ENCODE measurements at regions not wholly inside any gene's neighbourhood (a gene's known extent, or its start where the extent isn't known, plus 50 kb on each side); places are given as distances from the start of the nearest gene placed in this dataset.

GRCh38 chr12:115846516-115846915, 431.0 kb downstream of the MED13L start:
- TF ChIP-seq RFX5 (IDR thresholded peaks at IDR 0.05; ENCODE audit: low read length): no peak
- no peak for TF ChIP-seq CTCF (IDR thresholded peaks at IDR 0.05)
- no peak for TF ChIP-seq EZH2phosphoT487 (IDR thresholded peaks at IDR 0.05; ENCODE audit: borderline replicate concordance, low read depth)
- no peak for TF ChIP-seq MEF2A (IDR thresholded peaks at IDR 0.05; ENCODE audit: borderline replicate concordance, low read depth)
- no peak for TF ChIP-seq USF2 (IDR thresholded peaks at IDR 0.05; ENCODE audit: borderline replicate concordance, low read depth, low read length)
- no peak for TF ChIP-seq MAX (IDR thresholded peaks at IDR 0.05; ENCODE audit: low read depth)
- TF ChIP-seq REST (IDR thresholded peaks at IDR 0.05; ENCODE audit: low read depth, low read length): no peak
- TF ChIP-seq TCF12 (IDR thresholded peaks at IDR 0.05): no peak
- TF ChIP-seq PBX3 (IDR thresholded peaks at IDR 0.05): no peak
- no peak for TF ChIP-seq YY1 (IDR thresholded peaks at IDR 0.05; ENCODE audit: low read depth)
- no peak for TF ChIP-seq TEAD4 (IDR thresholded peaks at IDR 0.05; ENCODE audit: borderline replicate concordance, insufficient read depth)
- TF ChIP-seq EP300 (IDR thresholded peaks at IDR 0.05; ENCODE audit: borderline replicate concordance in 1 of 2, low read depth in 1 of 2, low read length in 1 of 2): no peak
- TF ChIP-seq CHD2 (IDR thresholded peaks at IDR 0.05; ENCODE audit: low read length, partially characterized antibody): no peak
- TF ChIP-seq NFIC (IDR thresholded peaks at IDR 0.05; ENCODE audit: borderline replicate concordance): no peak

Data from SK-N-SH (cell line).